H9 (cell line): ENCODE measurements at regions not wholly inside any gene's neighbourhood (a gene's known extent, or its start where the extent isn't known, plus 50 kb on each side); places are given as distances from the start of the nearest gene placed in this dataset.

Experiments
- DNase-seq: peaks from one replicate; pipeline ENCODE4 v3.0.0-alpha.2; 2017
- H2AFZ ChIP-seq: one replicate; pipeline ENCODE4 v1.6.1; 2013; ENCODE audit warnings: mild to moderate bottlenecking, low read length, control low read depth, moderate library complexity
- H2AK5ac ChIP-seq: 2 replicates; pipeline ENCODE4 v1.6.1; 2013; ENCODE audit warnings: low read length, control low read depth, mixed read lengths; ENCODE audit not compliant: insufficient read length
- H2BK120ac ChIP-seq: one replicate; pipeline ENCODE4 v1.6.1; 2013; ENCODE audit warnings: low read depth, mild to moderate bottlenecking, low read length, control low read depth, inconsistent platforms; ENCODE audit not compliant: poor library complexity, severe bottlenecking
- H2BK12ac ChIP-seq: 2 replicates; pipeline ENCODE4 v1.6.1; 2013; ENCODE audit warnings: low read length, control low read depth, mixed read lengths, low read depth; ENCODE audit not compliant: insufficient read length
- H2BK15ac ChIP-seq: 2 replicates; pipeline ENCODE4 v1.6.1; 2013; ENCODE audit warnings: low read depth, low read length, control low read depth
- H2BK20ac ChIP-seq: one replicate; pipeline ENCODE4 v1.6.1; 2013; ENCODE audit warnings: low read depth, mild to moderate bottlenecking, low read length, control low read depth, inconsistent platforms; ENCODE audit not compliant: poor library complexity, severe bottlenecking
- H2BK5ac ChIP-seq: 2 replicates; pipeline ENCODE4 v1.6.1; 2013; ENCODE audit warnings: low read length, control low read depth, mixed read lengths; ENCODE audit not compliant: insufficient read length
- H3K14ac ChIP-seq: 2 replicates; pipeline ENCODE4 v1.6.1; 2013; ENCODE audit warnings: low read length, control low read depth; ENCODE audit not compliant: insufficient read depth
- H3K18ac ChIP-seq: 2 replicates; pipeline ENCODE4 v1.6.1; 2013; ENCODE audit warnings: low read depth, mild to moderate bottlenecking, mixed read lengths, low read length, control low read depth; ENCODE audit not compliant: insufficient read length
- H3K23ac ChIP-seq: 2 replicates; pipeline ENCODE4 v1.6.1; 2013; ENCODE audit warnings: low read length, control low read depth, mixed read lengths, low read depth; ENCODE audit not compliant: insufficient read length
- H3K23me2 ChIP-seq: 2 replicates; pipeline ENCODE4 v1.6.1; 2013; ENCODE audit warnings: low read depth, mild to moderate bottlenecking, mixed read lengths, low read length, control low read depth; ENCODE audit not compliant: insufficient read length, poor library complexity, severe bottlenecking
- H3K27ac ChIP-seq: 2 replicates; pipeline ENCODE4 v1.5.1; 2013; ENCODE audit warnings: low read length, control low read depth, mixed read lengths, low read depth; ENCODE audit not compliant: insufficient read length
- H3K27me3 ChIP-seq: 2 replicates; pipeline ENCODE4 v1.6.1; 2013; ENCODE audit warnings: low read length, control low read depth, inconsistent platforms; ENCODE audit not compliant: insufficient read depth
- H3K4ac ChIP-seq: 2 replicates; pipeline ENCODE4 v1.6.1; 2013; ENCODE audit warnings: low read depth, mild to moderate bottlenecking, control low read depth, inconsistent platforms, low read length, moderate library complexity
- H3K4me1 ChIP-seq: 2 replicates; pipeline ENCODE4 v1.6.1; 2013; ENCODE audit warnings: low read length, control low read depth, inconsistent platforms; ENCODE audit not compliant: insufficient read depth
- H3K4me2 ChIP-seq: 2 replicates; pipeline ENCODE4 v1.6.1; 2013; ENCODE audit warnings: low read length, control low read depth, mixed read lengths; ENCODE audit not compliant: insufficient read length, insufficient read depth
- H3K56ac ChIP-seq: 2 replicates; pipeline ENCODE4 v1.6.1; 2013; ENCODE audit warnings: low read depth, mild to moderate bottlenecking, mixed read lengths, low read length, control low read depth; ENCODE audit not compliant: insufficient read length
- H3K79me1 ChIP-seq: 2 replicates; pipeline ENCODE4 v1.6.1; 2013; ENCODE audit warnings: low read depth, mild to moderate bottlenecking, moderate library complexity, low read length, control low read depth, inconsistent platforms; ENCODE audit not compliant: insufficient read depth, poor library complexity, severe bottlenecking
- H3K79me2 ChIP-seq: 2 replicates; pipeline ENCODE4 v1.6.1; 2013; ENCODE audit warnings: low read length, control low read depth, inconsistent platforms; ENCODE audit not compliant: insufficient read depth
- H3K9ac ChIP-seq: 2 replicates; pipeline ENCODE4 v1.6.1; 2013; ENCODE audit warnings: low read length, control low read depth, mixed read lengths; ENCODE audit not compliant: insufficient read length; ENCODE audit errors: extremely low read depth
- H3K9me3 ChIP-seq: one replicate; pipeline ENCODE4 v1.6.1; 2013; ENCODE audit warnings: low read depth, low read length, inconsistent platforms; ENCODE audit not compliant: control insufficient read depth
- H3T11ph ChIP-seq: one replicate; pipeline ENCODE4 v1.6.1; 2013; ENCODE audit warnings: mild to moderate bottlenecking, low read length, control low read depth, inconsistent platforms
- H4K20me1 ChIP-seq: one replicate; pipeline ENCODE4 v1.6.1; 2013; ENCODE audit not compliant: control insufficient read depth, insufficient read length, insufficient read depth
- H4K5ac ChIP-seq: 2 replicates; pipeline ENCODE4 v1.6.1; 2013; ENCODE audit warnings: low read depth, mild to moderate bottlenecking, mixed read lengths, low read length, control low read depth; ENCODE audit not compliant: insufficient read length
- H4K8ac ChIP-seq: replicated peaks from 2 replicates; pipeline ENCODE4 v1.6.1; 2013; ENCODE audit warnings: low read length, control low read depth, mixed read lengths, low read depth; ENCODE audit not compliant: insufficient read length
- H4K91ac ChIP-seq: 2 replicates; pipeline ENCODE4 v1.6.1; 2013; ENCODE audit warnings: low read depth, mild to moderate bottlenecking, moderate library complexity, mixed read lengths, low read length, control low read depth; ENCODE audit not compliant: insufficient read length
- H3K27ac Mint-ChIP-seq, 3 experiments: 2 replicates in 2 of 3; 3 replicates in 1 of 3; pipeline ENCODE4 v1.8.0; 2020 to 2021; ENCODE audit warnings: mixed read lengths in 3 of 3, mild to moderate bottlenecking in 1 of 3, moderate library complexity in 1 of 3
- H3K27me3 Mint-ChIP-seq: 2 replicates; pipeline ENCODE4 v1.8.0; 2021; ENCODE audit warnings: low read depth, mild to moderate bottlenecking, moderate library complexity, mixed read lengths
- H3K36me3 Mint-ChIP-seq, 3 experiments: 2 replicates in 2 of 3; 3 replicates in 1 of 3; pipeline ENCODE4 v1.8.0; 2020 to 2021; ENCODE audit warnings: low read depth in 3 of 3, mixed read lengths in 3 of 3; ENCODE audit not compliant: insufficient read depth in 1 of 3
- H3K4me1 Mint-ChIP-seq, 2 experiments: 2 replicates each; pipeline ENCODE4 v1.8.0; 2020; ENCODE audit warnings: mixed read lengths in 2 of 2
- H3K4me3 Mint-ChIP-seq, 2 experiments: 2 replicates in 1 of 2; 3 replicates in 1 of 2; pipeline ENCODE4 v1.8.0; 2020 to 2021; ENCODE audit warnings: mild to moderate bottlenecking in 2 of 2, mixed read lengths in 2 of 2, moderate library complexity in 1 of 2
- H3K9me3 Mint-ChIP-seq, 2 experiments: 2 replicates in 1 of 2; 3 replicates in 1 of 2; pipeline ENCODE4 v1.8.0; 2020; ENCODE audit warnings: mild to moderate bottlenecking in 2 of 2, mixed read lengths in 2 of 2, moderate library complexity in 1 of 2
- CTCF ChIP-seq: fragments of 200-600 bp; sonication (generic); conservative IDR thresholded peaks from 3 replicates; pipeline ENCODE4 v1.8.0; 2021; ENCODE audit warnings: antibody characterized with exemption, mild to moderate bottlenecking
- WGBS: extraction: QIAGEN DNeasy Blood & Tissue Kit; methylation state at CpG from one replicate; pipeline ENCODE4 v1.1.7; 2013; ENCODE audit warnings: missing lambda C conversion rate, low lambda C conversion rate, mixed read lengths; ENCODE audit not compliant: insufficient read length; ENCODE audit errors: extremely low coverage; 5-methylcytosine and 5-hydroxymethylcytosine counted together

- Mint-ChIP-seq H3K36me3 (no peaks in the 10 kb centered on the region; a peak in 1 of 7 replicates), H3K4me1 (peaks cover 16 to 28% of the 10 kb centered on the region in 2 experiments), H3K27ac (no peak overlapping the region), H3K4me3 (no peak overlapping the region), H3K9me3 (no peaks in the 10 kb centered on the region), H3K27me3 (no peaks in the 10 kb centered on the region; the same call in 1 of the 2 replicates)
- Histone ChIP-seq H3K18ac (no peak overlapping the region), H3K79me2 (no peaks in the 10 kb centered on the region), H2BK120ac (no peak overlapping the region), H2BK5ac (no peak overlapping the region), H2BK12ac (no peak overlapping the region), H3K79me1 (no peaks in the 10 kb centered on the region), H3K9ac (no peak overlapping the region), H3K4ac (no peak overlapping the region), H3K23ac (no peak overlapping the region), H3K4me1 (no peaks in the 10 kb centered on the region; the same call in 1 of the 2 replicates), H3K27me3 (no peaks in the 10 kb centered on the region), H3K56ac (no peak overlapping the region), H3K4me2 (no peak overlapping the region), H2AFZ (no peak overlapping the region), H4K8ac (no peak overlapping the region), H4K20me1 (no peaks in the 10 kb centered on the region), H3T11ph (no peak overlapping the region), H3K9me3 (no peaks in the 10 kb centered on the region), H3K23me2 (no peaks in the 10 kb centered on the region), H3K14ac (no peak overlapping the region), H2BK15ac (no peak overlapping the region), H4K91ac (no peak overlapping the region), H2BK20ac (no peak overlapping the region), H2AK5ac (no peak overlapping the region), H4K5ac (no peak overlapping the region), H3K27ac (no peak overlapping the region)
- WGBS: no CpG with 5 or more reads among the region's 13 CpGs
- DNase-seq: no peak
- no peak for TF ChIP-seq CTCF
These were observed 66.9 kb upstream of the MRTFB start for GRCh38 chr16:14004031-14004728.
